ENCODE measurements at regions not wholly inside any gene's neighbourhood (a gene's known extent, or its start where the extent isn't known, plus 50 kb on each side); places are given as distances from the start of the nearest gene placed in this dataset.

- no peak for DNase-seq (ENCODE audit: low read depth)
- no peak overlapping the region for H3K4me3 ChIP-seq (ENCODE audit: low read depth, low read length)
- no peak for TF ChIP-seq CTCF (IDR thresholded peaks at IDR 0.05; ENCODE audit: low read depth, low read length, missing control alignments)
- in situ Hi-C loops (cut with HindIII; ENCODE audit: low sequenced_read_pairs) = no loop called here
These were observed 244.5 kb downstream of the NR2F1-AS1 start for GRCh38 chr5:93336330-93337110.

GRCh38 chr5:93331863-93332262, 249.2 kb downstream of the NR2F1-AS1 start:
- in situ Hi-C loops (cut with HindIII; ENCODE audit: low sequenced_read_pairs) = no loop called here
- no peak for DNase-seq (ENCODE audit: low read depth)
- H3K4me3 ChIP-seq (ENCODE audit: low read depth, low read length) = no peak overlapping the region
- no peak for TF ChIP-seq CTCF (IDR thresholded peaks at IDR 0.05; ENCODE audit: low read depth, low read length, missing control alignments)

GRCh38 chr5:93331241-93331640, 249.8 kb downstream of the NR2F1-AS1 start:
- in situ Hi-C loops (cut with HindIII; ENCODE audit: low sequenced_read_pairs) = no loop called here
- DNase-seq (ENCODE audit: low read depth) = no peak
- H3K4me3 ChIP-seq (ENCODE audit: low read depth, low read length) = no peak overlapping the region
- TF ChIP-seq CTCF (IDR thresholded peaks at IDR 0.05; ENCODE audit: low read depth, low read length, missing control alignments) = no peak

GRCh38 chr5:93330506-93330905, 250.5 kb downstream of the NR2F1-AS1 start:
- DNase-seq (ENCODE audit: low read depth) = no peak
- in situ Hi-C loops (cut with HindIII; ENCODE audit: low sequenced_read_pairs) = no loop called here
- TF ChIP-seq CTCF (IDR thresholded peaks at IDR 0.05; ENCODE audit: low read depth, low read length, missing control alignments) = no peak
- H3K4me3 ChIP-seq (ENCODE audit: low read depth, low read length) = no peak overlapping the region

GRCh38 chr5:93329756-93330155, 251.3 kb downstream of the NR2F1-AS1 start:
- DNase-seq (ENCODE audit: low read depth) = no peak
- TF ChIP-seq CTCF (IDR thresholded peaks at IDR 0.05; ENCODE audit: low read depth, low read length, missing control alignments) = no peak
- no peak overlapping the region for H3K4me3 ChIP-seq (ENCODE audit: low read depth, low read length)
- in situ Hi-C loops (cut with HindIII; ENCODE audit: low sequenced_read_pairs) = loop anchor here (5.0 kb wide), 1 partner anchor 93 kb away; no protein-coding TSS in a partner anchor

- no peak for DNase-seq (ENCODE audit: low read depth)
- H3K4me3 ChIP-seq (ENCODE audit: low read depth, low read length) = no peak overlapping the region
- in situ Hi-C loops (cut with HindIII; ENCODE audit: low sequenced_read_pairs) = loop anchor here (5.0 kb wide), 1 partner anchor 93 kb away; no protein-coding TSS in a partner anchor
- TF ChIP-seq CTCF (IDR thresholded peaks at IDR 0.05; ENCODE audit: low read depth, low read length, missing control alignments) = no peak
These were observed 252.2 kb downstream of the NR2F1-AS1 start for GRCh38 chr5:93328833-93329232.

Data from astrocyte of the cerebellum (primary cell).